ENCODE measurements at regions not wholly inside any gene's neighbourhood (a gene's known extent, or its start where the extent isn't known, plus 50 kb on each side); places are given as distances from the start of the nearest gene placed in this dataset.
"Not testable (repeated sequence)": the region's sequence is repeated elsewhere in the genome, so short reads cannot be mapped to it uniquely, and the experiment has no call there.

DNA sequence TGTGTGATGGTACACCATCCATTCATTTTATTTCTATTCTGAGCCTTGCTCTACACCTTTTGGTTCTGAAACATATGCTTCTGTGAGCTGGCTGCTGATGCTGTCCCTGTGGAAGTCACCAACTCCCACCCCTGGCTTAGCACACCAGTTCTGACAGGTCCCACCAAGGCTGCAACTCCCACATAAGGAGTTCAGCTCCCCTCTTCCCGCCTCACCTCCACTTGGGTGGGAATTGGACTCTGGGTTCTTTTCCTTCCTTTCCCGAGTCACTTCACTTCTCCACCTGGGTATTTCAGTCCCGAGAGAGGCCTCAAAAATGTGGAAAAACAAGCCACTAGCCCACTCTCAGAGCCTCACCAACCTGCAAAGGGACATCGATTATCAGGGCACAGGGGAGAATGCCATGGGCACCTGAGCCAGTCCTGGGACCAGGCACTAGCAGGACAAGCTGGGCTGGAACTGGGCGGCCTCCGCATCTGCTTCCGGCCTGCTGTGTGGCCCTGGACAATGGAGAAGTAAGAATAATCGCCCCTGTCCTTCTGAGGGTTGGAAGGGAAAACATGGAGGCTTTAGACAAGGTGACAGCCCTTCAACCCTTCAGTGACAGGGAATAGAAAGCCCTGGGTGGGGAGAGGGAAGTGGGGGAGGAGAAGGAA lies 80.1 kb downstream of the IGLL1 start:
- no peak overlapping the region for H3K27ac ChIP-seq (ENCODE audit: low read length)
- POLR2A ChIA-PET, result no interaction called here
- intact Hi-C loops (cut with micrococcal nuclease; ENCODE audit: unreplicated experiment) (no loop called here), in situ Hi-C loops (cut with HindIII; ENCODE audit: low pct_unique_long_range_greater_than_20kb, low sequenced_read_pairs) (no loop called here)
- BruUV-seq (replicated peaks), result no TSS peak
- H3K4me3 ChIP-seq (ENCODE audit: low read depth in 2 of 2, low read length in 2 of 2), result no peak overlapping the region
- H3K36me3 ChIP-seq (ENCODE audit: control insufficient read depth, insufficient read depth, low read length), result no peaks in the 10 kb centered on the region
- H3K4me1 ChIP-seq (ENCODE audit: control insufficient read depth, insufficient read depth, low read length), result no peaks in the 10 kb centered on the region
- no peak for DNase-seq (ENCODE audit: low read depth, low spot score)
- no peak for ATAC-seq
- H3K27me3 ChIP-seq (ENCODE audit: control insufficient read depth, insufficient read depth, low read length), result no peaks in the 10 kb centered on the region
- TF ChIP-seq, protein P1, sequence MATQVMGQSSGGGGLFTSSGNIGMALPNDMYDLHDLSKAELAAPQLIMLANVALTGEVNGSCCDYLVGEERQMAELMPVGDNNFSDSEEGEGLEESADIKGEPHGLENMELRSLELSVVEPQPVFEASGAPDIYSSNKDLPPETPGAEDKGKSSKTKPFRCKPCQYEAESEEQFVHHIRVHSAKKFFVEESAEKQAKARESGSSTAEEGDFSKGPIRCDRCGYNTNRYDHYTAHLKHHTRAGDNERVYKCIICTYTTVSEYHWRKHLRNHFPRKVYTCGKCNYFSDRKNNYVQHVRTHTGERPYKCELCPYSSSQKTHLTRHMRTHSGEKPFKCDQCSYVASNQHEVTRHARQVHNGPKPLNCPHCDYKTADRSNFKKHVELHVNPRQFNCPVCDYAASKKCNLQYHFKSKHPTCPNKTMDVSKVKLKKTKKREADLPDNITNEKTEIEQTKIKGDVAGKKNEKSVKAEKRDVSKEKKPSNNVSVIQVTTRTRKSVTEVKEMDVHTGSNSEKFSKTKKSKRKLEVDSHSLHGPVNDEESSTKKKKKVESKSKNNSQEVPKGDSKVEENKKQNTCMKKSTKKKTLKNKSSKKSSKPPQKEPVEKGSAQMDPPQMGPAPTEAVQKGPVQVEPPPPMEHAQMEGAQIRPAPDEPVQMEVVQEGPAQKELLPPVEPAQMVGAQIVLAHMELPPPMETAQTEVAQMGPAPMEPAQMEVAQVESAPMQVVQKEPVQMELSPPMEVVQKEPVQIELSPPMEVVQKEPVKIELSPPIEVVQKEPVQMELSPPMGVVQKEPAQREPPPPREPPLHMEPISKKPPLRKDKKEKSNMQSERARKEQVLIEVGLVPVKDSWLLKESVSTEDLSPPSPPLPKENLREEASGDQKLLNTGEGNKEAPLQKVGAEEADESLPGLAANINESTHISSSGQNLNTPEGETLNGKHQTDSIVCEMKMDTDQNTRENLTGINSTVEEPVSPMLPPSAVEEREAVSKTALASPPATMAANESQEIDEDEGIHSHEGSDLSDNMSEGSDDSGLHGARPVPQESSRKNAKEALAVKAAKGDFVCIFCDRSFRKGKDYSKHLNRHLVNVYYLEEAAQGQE (IDR thresholded peaks at IDR 0.05; ENCODE audit: insufficient read depth in 1 of 2, low read depth in 2 of 2, low read length in 1 of 2), result no peak
- TF ChIP-seq SIN3A (IDR thresholded peaks at IDR 0.05; ENCODE audit: borderline replicate concordance, insufficient read depth, low read depth, low read length), result no peak
- TF ChIP-seq POLR2AphosphoS5 (IDR thresholded peaks at IDR 0.05; ENCODE audit: low read depth, low read length), result no peak
- no peak for TF ChIP-seq TCF7L2 (IDR thresholded peaks at IDR 0.05; ENCODE audit: low read depth, low read length)
- TF ChIP-seq, protein P2, sequence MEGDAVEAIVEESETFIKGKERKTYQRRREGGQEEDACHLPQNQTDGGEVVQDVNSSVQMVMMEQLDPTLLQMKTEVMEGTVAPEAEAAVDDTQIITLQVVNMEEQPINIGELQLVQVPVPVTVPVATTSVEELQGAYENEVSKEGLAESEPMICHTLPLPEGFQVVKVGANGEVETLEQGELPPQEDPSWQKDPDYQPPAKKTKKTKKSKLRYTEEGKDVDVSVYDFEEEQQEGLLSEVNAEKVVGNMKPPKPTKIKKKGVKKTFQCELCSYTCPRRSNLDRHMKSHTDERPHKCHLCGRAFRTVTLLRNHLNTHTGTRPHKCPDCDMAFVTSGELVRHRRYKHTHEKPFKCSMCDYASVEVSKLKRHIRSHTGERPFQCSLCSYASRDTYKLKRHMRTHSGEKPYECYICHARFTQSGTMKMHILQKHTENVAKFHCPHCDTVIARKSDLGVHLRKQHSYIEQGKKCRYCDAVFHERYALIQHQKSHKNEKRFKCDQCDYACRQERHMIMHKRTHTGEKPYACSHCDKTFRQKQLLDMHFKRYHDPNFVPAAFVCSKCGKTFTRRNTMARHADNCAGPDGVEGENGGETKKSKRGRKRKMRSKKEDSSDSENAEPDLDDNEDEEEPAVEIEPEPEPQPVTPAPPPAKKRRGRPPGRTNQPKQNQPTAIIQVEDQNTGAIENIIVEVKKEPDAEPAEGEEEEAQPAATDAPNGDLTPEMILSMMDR (IDR thresholded peaks at IDR 0.05), result no peak
- CTCF ChIA-PET, result no interaction called here
- no peaks in the 10 kb centered on the region for H3K9me3 ChIP-seq (ENCODE audit: control insufficient read depth, insufficient read depth, low read depth, low read length)

DNA sequence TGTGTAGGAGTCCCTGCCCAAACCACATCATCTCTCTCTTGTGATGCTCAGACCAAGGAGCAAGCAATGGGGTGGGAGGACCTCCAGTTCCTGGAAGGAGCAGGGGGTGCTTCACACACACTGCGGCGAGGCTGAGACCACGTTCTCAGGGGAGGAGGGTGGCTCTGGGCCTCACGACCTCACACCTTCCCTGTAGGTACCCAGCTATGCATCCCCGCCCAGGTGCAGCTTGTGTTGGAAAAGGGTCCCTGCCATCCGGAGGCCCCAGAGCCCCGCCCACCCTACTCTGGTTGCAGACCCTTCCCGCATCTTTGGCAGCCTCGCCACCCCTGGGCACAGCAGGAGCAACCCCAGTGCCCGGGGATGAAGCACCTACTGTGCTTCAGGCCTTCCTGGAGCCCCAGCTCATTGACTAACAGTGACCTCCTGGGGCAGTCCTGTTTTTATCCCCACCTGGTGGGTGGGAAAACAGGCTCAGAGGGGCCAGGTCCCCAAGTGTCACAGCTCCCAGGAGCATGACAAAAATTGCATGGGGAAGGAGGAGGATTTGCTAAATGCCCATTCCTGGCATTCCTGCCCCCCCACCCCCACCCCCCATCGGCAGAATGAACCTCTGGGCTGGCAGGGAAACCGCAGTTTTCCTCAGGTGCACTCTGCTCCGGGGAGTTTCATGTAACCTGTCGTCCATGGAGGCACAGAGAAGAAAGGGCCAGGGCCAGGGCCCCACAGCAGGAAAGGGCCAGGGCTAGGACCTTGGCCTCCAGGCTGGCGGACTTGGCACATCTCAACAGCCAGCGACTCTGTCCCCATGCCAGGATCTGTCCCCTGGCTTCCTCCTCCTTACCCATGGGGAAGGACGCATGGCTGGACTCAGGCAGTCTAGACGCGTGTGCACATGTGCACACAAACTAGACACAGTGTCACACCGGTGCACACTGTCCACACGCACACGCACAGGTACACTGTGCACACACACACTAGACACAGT lies 81.0 kb downstream of the IGLL1 start:
- H3K27me3 ChIP-seq (ENCODE audit: control insufficient read depth, insufficient read depth, low read length), result no peaks in the 10 kb centered on the region
- intact Hi-C loops (cut with micrococcal nuclease; ENCODE audit: unreplicated experiment), result no loop called here
- POLR2A ChIA-PET, result no interaction called here
- H3K4me3 ChIP-seq (ENCODE audit: low read depth in 2 of 2, low read length in 2 of 2), result no peak overlapping the region
- DNase-seq (ENCODE audit: low read depth, low spot score) (no peak), ATAC-seq (no peak)
- in situ Hi-C loops (cut with HindIII; ENCODE audit: low pct_unique_long_range_greater_than_20kb, low sequenced_read_pairs), result no loop called here
- no peak overlapping the region for H3K27ac ChIP-seq (ENCODE audit: low read length)
- H3K36me3 ChIP-seq (ENCODE audit: control insufficient read depth, insufficient read depth, low read length), result no peaks in the 10 kb centered on the region
- H3K9me3 ChIP-seq (ENCODE audit: control insufficient read depth, insufficient read depth, low read depth, low read length), result no peaks in the 10 kb centered on the region
- H3K4me1 ChIP-seq (ENCODE audit: control insufficient read depth, insufficient read depth, low read length), result no peaks in the 10 kb centered on the region
- TF ChIP-seq TCF7L2 (IDR thresholded peaks at IDR 0.05; ENCODE audit: low read depth, low read length), result no peak
- TF ChIP-seq, protein P2 (IDR thresholded peaks at IDR 0.05), result no peak
- TF ChIP-seq, protein P1 (IDR thresholded peaks at IDR 0.05; ENCODE audit: insufficient read depth in 1 of 2, low read depth in 2 of 2, low read length in 1 of 2), result no peak
- TF ChIP-seq SIN3A (IDR thresholded peaks at IDR 0.05; ENCODE audit: borderline replicate concordance, insufficient read depth, low read depth, low read length), result no peak
- no peak for TF ChIP-seq POLR2AphosphoS5 (IDR thresholded peaks at IDR 0.05; ENCODE audit: low read depth, low read length)
- CTCF ChIA-PET, result no interaction called here
- BruUV-seq (replicated peaks), result no TSS peak

DNA sequence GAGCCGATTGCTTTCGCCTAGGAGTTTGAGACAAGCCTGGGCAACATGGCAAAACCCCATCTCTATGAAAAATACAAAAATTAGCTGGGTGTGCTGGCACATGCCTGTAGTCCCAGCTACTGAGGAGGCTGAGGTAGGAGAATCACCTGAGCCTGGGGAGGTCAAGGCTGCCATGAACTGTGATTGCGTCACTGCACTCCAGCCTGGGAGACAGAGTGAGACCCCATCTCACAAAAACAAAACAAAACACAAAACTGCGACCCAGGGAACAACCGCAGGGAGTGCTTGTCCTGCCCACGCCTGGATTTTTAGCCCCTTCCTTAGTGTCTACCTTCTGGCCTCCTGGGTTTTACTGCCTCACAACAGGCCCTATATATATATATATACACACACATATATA lies 82.2 kb downstream of the IGLL1 start:
- CTCF ChIA-PET; ATAC-seq; H3K4me1 ChIP-seq (ENCODE audit: control insufficient read depth, insufficient read depth, low read length); H3K27ac ChIP-seq (ENCODE audit: low read length); in situ Hi-C loops (cut with HindIII; ENCODE audit: low pct_unique_long_range_greater_than_20kb, low sequenced_read_pairs); intact Hi-C loops (cut with micrococcal nuclease; ENCODE audit: unreplicated experiment); H3K36me3 ChIP-seq (ENCODE audit: control insufficient read depth, insufficient read depth, low read length); H3K9me3 ChIP-seq (ENCODE audit: control insufficient read depth, insufficient read depth, low read depth, low read length); H3K27me3 ChIP-seq (ENCODE audit: control insufficient read depth, insufficient read depth, low read length); BruUV-seq (replicated peaks); POLR2A ChIA-PET; H3K4me3 ChIP-seq (ENCODE audit: low read depth in 2 of 2, low read length in 2 of 2); DNase-seq (ENCODE audit: low read depth, low spot score): not testable (repeated sequence)
